NCI-H2029 (cell line): ENCODE measurements at regions not wholly inside any gene's neighbourhood (a gene's known extent, or its start where the extent isn't known, plus 50 kb on each side); places are given as distances from the start of the nearest gene placed in this dataset.
"Not testable (repeated sequence)": the region's sequence is repeated elsewhere in the genome, so short reads cannot be mapped to it uniquely, and the experiment has no call there.

Source experiments
- DNase-seq: peaks from one replicate; lab custom pipeline; 2025; lab: John Stamatoyannopoulos, UW

- DNase-seq = not testable (repeated sequence)
These were observed 61.3 kb downstream of the AIPL1 start for GRCh38 chr17:6373599-6373998.

- DNase-seq = no peak
These were observed 68.7 kb downstream of the AIPL1 start for GRCh38 chr17:6366221-6366666.

- no peak for DNase-seq
These were observed 69.5 kb downstream of the AIPL1 start for GRCh38 chr17:6365200-6365943.

- DNase-seq = no peak
These were observed 73.2 kb downstream of the AIPL1 start for GRCh38 chr17:6361733-6362132.

- DNase-seq = no peak
These were observed 76.8 kb downstream of the AIPL1 start for GRCh38 chr17:6358131-6358530.

- no peak for DNase-seq
These were observed 78.4 kb downstream of the AIPL1 start for GRCh38 chr17:6356562-6356961.

- DNase-seq = no peak
These were observed 79.7 kb downstream of the AIPL1 start for GRCh38 chr17:6355196-6355595.

GRCh38 chr17:6352801-6353560, 81.9 kb downstream of the AIPL1 start:
- DNase-seq = no peak

- no peak for DNase-seq
These were observed 82.9 kb downstream of the AIPL1 start for GRCh38 chr17:6352016-6352415.

GRCh38 chr17:6350806-6351205, 84.1 kb downstream of the AIPL1 start:
- no peak for DNase-seq

- DNase-seq = no peak
These were observed 86.0 kb downstream of the AIPL1 start for GRCh38 chr17:6348891-6349290.

- DNase-seq = no peak
These were observed 87.1 kb downstream of the AIPL1 start for GRCh38 chr17:6347776-6348175.

GRCh38 chr17:6346986-6347385, 87.9 kb downstream of the AIPL1 start:
- no peak for DNase-seq

- DNase-seq = no peak
These were observed 88.7 kb downstream of the AIPL1 start for GRCh38 chr17:6346156-6346786.

- no peak for DNase-seq
These were observed 91.2 kb downstream of the AIPL1 start for GRCh38 chr17:6343736-6344135.

- DNase-seq = no peak
These were observed 91.7 kb downstream of the AIPL1 start for GRCh38 chr17:6343191-6343590.

GRCh38 chr17:6340708-6341107, 94.2 kb downstream of the AIPL1 start:
- DNase-seq = no peak

- no peak for DNase-seq
These were observed 100.5 kb downstream of the AIPL1 start for GRCh38 chr17:6334386-6334785.

GRCh38 chr17:6330936-6331335, 104.0 kb downstream of the AIPL1 start:
- DNase-seq = no peak

- no peak for DNase-seq
These were observed 106.6 kb downstream of the AIPL1 start for GRCh38 chr17:6328279-6328678.

- no peak for DNase-seq
These were observed 107.9 kb downstream of the AIPL1 start for GRCh38 chr17:6327007-6327406.

GRCh38 chr17:6326483-6326882, 108.4 kb downstream of the AIPL1 start:
- DNase-seq = no peak

- no peak for DNase-seq
These were observed 109.2 kb downstream of the AIPL1 start for GRCh38 chr17:6325741-6326140.
